ENCODE measurements at regions not wholly inside any gene's neighbourhood (a gene's known extent, or its start where the extent isn't known, plus 50 kb on each side); places are given as distances from the start of the nearest gene placed in this dataset.
A peak's percentile ranks its signal among the peaks of the same experiment; 100 is the strongest.
"Not testable (repeated sequence)": the region's sequence is repeated elsewhere in the genome, so short reads cannot be mapped to it uniquely, and the experiment has no call there.

DNA sequence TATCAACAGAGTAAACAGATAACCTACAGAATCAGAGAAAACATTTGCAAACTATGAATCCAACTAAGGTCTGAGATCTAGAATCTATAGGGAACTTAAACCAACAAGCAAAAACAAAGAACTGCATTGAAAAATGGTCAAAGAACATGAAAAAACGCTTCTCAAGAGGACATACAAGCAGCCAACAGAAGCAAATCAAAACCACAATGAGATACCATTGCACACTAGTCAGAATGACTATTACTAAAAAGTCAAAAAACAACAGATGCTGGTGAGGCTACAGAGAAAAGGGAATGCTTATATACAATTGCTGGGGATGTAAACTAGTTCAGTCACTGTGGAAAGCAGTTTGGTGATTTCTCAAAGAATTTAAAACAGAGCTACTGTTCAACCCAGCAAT, 255.7 kb downstream of the TMEM47 start:
- no peak for DNase-seq

DNA sequence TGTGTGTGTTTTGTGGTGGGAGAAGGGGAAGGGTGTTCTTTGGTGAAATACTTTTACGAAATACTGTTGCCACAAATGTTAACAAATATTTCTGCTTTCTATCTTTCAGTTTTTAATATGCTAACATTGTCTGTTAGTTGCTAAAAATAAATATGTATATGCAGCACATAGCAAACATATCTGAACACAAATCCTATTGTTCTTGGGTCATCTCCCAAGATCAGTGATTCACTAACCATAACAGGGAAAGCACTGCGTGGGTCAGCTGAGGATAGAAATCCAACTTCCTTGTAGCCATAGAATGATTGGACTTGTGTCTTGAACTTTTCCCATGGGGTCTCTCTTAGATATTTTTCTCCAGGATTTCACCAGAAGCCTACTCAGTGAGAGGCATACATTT, 250.3 kb upstream of the FAM47A start:
- no peak for DNase-seq

DNA sequence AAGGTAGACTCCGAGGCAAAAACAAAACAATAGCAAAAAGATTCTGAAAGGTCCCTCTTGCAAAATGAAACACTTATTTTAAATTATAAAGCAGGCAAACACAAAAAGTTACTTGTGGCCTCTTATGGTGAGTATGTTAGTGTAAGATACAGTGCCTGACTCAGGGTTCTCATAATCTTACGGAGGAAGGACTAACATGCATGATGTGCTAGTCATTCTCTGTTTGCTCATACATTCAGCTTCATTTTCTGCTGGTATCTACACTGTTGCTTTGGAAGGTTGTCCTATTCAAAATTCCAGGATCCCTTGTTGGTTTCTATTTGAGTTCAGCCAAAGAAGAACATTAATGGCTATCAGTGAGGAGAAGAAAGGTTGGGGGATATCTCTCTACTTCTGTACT, 249.1 kb upstream of the FAM47A start:
- no peak for DNase-seq

DNA sequence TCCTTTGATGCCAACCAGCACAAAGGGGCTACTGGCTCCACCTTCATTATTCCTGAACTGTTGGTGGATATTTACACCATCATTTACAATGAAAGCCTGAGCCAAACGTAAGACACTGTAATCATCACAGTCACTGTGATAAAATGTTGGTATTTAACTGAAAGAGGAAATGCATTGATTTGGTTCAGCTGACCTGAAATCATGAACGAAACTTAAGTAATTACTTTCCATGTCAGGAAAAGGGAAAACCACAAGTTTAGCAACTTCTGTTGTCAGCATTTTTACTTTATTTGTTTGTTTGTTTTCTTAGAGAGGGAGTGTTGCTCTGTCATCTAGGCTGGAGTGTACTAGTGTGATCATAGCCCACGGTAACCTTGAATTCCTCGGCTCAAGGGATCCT, 247.8 kb upstream of the FAM47A start:
- DNase-seq: no peak

DNA sequence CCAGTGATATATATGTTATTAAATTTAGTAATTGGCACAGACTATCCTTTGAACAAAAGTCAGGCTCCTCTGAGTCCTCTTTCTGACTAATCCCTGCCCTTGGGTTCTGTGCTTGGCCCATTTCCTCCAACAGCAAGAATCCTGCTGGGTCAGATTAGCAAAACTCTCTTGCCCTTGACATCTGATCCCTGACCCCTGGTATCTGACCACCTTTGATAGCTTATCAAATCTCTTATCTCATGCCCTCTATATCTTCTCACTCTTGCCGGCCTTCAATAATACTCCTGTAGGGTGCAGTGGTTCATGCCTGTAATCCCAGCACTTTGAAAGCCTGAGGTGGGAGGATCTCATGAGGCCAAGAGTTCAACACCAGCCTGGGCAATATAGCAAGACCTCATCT, 245.5 kb upstream of the FAM47A start:
- DNase-seq: no peak

DNA sequence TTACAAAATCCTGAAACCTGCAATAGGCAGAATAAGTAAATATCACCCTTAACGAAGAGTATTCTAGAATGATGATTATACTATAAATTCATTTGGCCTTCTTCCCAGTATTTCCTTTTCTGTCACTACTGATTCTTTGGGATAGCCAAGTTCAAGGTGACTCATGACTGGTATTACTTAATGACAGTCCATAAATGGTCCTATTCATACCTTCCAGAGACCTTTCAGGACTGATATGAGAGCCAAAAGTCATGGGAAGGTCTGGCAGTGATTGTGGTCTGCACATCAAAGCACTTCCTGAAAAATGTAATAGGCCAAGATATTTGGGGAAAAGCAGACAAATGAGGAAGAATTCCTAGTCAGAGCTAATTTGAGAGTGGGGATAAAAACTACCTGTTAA, 239.6 kb upstream of the FAM47A start:
- no peak for DNase-seq

DNA sequence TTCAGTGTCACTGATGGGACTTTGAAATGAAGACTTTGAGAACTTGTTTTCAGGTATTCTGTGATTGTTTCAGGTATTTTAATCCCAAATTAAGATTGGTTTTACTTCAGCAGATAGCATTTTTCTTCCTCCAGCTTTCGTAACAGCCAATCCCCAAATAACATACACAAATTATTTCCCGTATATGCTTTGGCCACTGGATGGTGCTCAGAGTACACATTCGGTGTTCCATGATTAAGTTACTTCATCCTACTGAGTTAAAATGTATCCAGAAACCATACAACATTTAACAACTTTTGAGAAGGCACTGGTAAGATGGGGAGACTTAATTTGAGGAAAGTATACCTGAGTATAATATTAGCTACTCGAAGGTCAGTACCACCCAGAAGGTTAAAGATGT, 233.4 kb upstream of the FAM47A start:
- DNase-seq: peak; percentile 3

DNA sequence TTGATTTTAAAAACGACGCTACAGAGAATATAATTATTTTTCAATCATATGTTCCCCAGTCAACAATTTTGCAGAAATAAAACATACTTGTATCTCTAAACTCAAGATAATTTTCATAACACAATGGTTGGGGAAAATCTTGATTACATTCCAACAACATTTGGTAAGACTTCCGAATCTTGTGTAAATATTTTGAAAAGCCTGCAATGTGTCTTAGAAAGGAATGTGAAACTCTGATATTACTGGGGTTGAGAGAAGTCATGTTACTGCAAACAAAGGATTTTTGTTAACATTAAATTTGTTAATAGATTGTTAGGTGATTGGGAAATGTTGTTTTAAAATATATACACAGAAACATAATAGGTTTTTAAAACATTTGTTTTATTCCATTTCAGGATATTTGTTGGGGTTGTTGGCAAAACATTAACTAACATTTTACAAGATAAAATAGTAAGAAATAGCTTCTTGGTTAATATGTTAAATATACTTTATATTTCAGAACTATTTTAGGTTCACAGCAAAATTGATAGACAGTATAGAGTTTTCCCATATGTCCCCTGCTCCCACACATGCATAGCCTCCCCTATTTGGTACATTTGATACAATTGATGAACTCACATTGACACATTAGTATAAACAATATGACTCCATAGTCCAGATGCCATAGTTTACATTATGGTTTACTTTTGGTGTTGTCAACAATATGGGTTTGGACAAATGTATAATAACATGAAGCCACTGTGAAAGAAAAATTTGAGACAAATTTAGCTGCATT, 218.6 kb upstream of the FAM47A start:
- DNase-seq: no peak

DNA sequence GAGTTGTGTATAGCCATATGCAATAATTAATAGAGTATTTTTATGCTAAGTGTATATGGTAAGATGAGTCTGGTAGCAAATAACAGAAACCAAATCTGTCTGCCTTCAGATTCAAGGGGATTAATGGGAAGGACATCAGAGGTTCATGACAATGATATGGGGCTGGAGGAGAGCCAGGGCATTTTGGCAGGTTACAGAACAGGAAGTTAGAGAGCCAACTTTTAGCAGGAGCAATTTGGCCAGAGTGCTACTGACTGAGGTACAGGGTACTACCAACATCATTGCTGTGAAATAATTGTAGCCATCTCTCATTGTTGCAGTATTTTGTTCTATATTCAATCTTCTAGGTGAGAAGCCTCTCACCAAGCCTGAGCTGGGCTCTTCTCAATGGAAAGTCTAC, 210.9 kb upstream of the FAM47A start:
- no peak for DNase-seq

DNA sequence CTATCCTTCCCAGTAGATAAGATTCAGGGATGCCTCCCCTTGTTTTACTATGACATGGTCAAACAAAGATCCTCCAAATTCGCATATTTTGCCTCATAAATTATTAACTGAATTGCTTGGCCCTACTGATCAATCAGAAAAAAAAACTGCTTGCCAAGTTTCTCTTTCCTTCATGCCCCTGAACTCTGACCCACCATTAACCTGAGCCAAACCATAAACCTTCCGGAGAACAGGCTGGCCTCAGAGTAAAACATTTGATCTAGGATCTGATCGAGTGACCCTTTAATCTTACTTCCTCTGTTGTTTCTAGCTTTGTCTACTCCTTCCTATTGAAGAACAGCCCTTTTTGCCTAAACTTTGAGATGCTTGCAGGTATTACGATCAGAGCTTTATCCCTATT, 209.7 kb upstream of the FAM47A start:
- no peak for DNase-seq

DNA sequence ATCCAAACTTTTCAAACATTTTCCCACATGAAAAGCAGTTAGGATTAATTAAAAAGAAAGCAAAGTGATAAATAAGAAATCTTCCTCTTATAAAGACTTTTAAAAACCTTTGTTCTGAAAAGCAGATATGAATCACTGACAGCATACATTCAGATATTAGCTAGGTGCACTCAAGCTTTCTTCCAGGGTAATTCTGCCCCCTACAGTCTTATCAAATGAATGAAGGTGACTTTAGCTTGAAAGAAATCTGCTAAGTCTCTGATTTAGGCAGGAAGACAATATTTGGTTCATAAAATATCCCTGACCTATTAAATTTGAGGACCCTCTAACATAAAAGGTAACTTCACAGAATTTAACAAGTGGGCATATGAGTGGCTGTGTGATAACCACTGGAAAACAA, 209.1 kb upstream of the FAM47A start:
- peak; percentile 3 for DNase-seq

DNA sequence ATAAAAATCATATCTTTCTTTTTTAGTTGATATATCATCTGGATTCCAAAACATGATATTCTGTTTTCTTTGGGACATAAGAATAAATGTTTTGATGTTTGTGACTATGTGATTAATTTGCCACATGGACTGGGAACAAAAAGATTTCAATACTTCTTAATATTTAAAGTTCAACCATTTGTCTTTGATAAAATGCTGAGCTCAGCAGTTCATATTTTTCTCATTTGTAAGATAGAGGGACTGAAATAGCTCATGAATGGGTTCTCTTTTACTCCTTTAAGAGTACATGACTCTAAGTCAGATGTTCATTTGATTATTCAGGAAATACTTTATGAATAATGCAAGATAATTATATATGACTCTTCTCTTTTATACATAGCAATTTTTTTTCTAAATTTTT, 205.9 kb upstream of the FAM47A start:
- no peak for DNase-seq

DNA sequence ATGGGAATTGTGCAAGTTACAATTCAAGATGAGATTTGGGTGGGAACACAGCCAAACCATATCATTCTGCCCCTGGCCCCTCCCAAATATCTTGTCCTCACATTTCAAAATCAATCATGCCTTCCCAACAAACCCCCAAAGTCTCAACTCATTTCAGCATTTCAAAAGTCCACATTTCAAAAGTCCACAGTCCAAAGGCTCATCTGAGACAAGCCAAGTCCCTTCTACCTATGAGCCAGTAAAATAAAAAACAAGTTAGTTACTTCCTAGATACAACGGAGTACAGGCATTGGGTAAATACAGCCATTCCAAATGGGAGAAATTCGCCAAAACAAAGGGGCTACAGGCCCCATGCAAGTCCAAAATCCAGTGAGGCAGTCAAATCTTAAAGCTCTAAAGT, 203.3 kb upstream of the FAM47A start:
- DNase-seq: not testable (repeated sequence)

DNA sequence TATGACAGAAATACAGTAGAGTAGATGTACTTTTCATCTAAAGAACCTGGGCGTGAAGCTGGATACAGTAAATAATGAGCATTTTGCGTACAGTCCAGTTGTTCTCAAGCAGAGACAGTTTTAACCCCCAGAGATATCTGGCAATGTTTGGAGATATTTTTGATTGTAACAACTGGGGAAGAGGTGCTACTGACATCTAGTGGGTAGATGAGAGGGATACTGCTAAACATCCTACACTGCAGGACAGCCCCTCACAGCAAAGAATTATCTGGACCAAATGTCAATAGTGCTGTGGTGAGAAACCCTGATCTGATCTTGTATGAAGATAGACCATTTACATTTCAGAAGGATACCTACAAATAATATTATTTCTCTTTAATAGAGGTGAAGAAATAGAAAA, 200.2 kb upstream of the FAM47A start:
- DNase-seq: no peak

DNA sequence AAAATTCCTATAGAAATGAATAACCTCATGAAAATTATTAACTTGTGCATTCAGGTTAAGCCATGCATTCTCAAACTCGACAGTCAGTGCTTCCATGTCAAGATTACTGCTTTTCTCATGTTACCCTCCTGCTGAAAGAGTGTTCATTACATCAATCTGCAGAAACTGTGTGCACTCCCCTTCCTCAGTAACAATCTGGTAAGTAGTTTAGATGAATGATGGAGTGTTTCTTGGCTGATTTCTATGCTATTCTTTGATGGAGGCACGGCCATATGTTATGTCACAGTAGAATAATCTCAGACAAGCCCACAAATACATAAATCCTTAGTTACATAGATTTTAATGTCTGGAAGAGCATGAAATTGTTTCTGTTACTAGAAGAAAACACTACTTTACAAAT, 193.3 kb upstream of the FAM47A start:
- no peak for DNase-seq

DNA sequence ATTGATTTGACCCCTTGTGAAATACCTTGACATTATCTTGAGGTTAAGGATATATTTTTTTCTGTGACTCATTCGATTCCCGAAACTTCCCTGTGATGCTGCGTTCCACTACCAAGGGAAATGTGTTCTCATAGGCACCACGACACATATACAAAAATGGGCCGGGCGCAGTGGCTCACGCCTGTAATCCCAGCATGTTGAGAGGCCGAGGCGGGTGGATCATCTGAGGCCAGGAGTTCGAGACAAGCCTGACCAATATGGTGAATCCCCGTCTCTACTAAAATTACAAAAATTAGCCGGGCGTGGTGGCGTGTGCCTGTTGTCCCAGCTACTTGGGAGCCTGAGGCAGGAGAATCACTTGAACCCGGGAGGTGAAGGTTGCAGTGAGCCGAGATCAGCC, 188.3 kb upstream of the FAM47A start:
- DNase-seq: not testable (repeated sequence)

DNA sequence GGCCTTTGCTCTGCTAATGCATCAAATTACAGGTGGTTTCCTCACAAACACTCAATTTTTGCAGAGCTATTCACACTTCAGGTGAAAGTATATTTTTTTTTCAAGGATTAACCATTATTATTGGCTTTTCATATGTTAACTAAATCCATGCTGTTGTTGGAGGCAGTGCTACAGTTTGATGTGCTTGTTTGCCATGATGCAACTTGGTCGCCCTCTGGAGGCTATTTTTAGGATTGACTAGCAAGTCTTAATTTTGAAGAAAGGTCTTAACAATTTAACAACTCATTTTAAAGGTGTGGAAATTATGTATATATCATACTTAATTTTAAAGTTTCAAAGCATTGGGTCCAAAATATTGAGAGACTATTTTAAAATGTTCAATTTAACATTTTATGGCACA, 168.8 kb upstream of the FAM47A start:
- peak; percentile 17 for DNase-seq

DNA sequence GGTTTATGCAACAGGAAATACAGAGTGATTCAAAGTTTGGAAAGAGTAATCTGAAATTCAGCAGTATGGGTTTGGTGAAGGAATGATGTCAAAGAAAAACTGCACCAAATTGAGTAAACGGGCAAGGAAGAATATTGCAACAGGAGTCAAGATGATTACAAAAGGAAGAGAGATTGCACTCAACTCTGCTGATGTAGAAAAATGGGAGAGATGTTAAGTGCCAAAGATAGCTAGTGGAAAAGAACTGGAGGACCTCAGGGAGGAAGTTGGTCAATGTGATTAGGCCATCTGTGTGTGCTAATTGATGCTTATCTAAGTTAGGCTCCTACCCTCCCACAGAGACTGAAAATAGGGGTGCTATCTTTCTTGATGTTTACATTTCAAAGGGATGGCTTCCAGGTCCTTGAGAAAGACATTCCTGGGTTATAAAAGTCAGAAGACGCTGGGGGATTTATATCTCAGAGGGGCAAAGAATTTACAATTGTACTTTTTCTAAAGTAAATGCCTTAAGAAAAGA, 167.4 kb upstream of the FAM47A start:
- no peak for DNase-seq

DNA sequence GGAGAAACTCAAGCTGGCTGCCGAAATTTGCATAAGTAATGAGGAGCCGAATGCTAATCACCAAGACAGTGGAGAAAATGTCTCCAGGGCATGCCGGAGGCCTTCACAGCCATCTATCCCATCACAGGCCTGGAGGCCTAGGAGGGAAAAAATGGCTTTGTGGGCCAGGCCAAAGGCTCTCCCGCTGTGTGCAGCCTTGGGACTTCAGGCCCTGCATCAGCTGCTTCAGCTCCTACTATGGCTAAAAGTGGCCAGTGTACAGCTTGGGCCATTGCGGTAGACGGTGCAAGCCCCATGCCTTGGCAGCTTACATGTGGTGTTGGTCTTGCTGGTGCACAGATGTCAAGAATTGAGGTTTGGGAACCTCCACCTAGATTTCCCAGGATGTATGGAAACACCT, 162.6 kb upstream of the FAM47A start:
- no peak for DNase-seq

DNA sequence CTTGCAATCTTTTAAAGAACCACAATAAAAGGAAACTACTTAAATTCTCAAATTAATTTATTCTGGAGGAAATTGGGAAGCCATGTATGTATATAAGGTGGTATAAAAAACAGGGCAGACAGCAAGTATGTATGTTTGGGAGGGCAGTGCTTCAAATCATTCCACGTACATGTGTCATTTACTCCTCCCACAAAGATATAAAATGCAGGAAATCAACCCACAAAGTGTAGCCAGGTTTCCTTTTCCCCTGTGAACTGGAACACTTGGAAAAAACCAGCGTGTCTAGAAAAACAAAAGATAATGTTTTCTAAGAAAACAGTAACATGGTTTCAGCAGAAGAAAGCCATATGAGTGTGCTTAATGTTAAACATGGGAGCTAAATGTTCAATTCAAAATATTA, 156.7 kb upstream of the FAM47A start:
- no peak for DNase-seq

DNA sequence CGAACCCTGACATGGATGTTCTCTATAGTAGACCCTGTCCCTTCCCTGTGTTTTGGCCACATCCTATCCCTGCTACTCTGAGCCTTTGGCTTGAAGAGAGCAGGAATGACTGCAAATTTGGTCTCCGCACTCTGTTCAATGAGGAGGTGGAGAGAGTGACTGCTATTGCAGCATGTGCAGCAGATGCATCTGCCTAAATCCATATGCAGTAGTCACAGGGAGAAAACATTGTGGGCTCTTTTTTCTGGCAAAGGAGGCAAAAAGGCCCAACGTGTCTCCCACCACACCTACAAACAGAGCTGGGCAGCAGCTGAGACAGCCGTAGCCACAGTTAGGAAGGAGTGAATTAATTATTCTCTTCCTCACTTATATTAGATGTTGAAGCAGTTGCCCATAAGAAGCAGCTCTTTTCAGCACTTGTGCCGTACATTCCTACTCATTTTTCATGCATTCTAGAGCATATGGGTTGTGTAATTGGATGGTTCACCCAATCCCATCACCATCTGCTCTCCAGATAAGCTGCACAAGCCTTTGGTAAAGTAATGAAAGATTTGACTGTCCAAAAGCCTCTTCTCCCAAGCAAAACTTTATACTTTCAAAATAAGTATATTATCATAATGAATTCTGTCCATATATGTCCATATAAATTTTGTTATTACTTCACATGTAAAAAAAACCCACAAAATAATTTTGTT, 147.9 kb upstream of the FAM47A start:
- DNase-seq: no peak

DNA sequence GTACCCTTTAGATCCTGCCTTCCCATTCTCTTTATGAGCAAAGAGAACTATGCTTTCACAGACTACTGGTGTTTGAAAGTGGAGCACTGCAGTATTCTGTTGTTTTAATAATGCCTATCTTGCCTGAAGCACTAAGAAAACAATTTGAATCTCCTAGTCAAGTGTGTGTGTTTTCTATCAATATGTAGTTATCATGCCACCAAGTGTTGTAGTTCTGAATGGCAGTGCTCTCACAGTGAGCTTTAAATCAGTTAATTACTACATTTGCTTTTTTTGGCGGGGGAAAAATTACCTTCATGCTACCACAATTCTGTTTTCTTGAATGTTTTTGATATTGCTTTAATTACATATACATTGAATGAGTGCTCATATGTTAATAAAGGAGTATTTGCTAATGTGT, 143.6 kb upstream of the FAM47A start:
- peak; percentile 38 for DNase-seq

DNA sequence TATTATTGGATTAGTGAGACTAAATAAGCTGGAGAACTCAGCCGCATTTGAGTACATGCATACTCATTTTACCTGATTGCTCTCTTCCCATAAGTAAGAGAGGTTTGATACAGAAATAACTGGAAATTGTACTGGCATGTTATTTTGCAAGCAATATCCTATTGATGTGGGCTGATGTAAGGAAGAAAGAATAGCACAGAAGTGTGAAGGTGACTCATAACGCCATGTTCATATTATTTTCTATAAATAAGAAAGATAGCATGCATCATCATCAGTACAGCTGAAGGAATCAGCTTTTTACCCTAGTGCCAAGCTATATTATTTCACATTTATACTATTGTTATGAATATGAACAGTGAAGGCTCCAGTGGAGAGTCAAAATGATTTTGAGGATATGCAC, 138.3 kb upstream of the FAM47A start:
- DNase-seq: no peak

DNA sequence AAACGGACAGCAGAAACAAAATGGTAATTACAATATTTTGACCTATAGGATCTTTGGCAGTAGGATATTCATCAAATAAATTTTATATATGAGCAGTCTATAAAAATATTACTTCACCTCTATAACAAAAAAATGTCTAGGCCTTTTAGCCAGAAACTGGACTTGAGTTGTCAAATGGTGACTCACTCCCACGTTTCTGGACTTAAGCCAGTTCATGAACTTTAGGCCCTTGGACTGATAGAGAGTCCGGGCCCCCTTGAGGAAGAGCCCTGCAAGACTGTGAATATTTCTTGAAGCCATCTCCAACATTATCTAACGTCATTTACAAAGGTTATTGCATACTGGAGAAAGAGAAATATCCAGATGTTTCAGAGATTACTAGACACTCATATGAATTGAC, 106.8 kb upstream of the FAM47A start:
- no peak for DNase-seq

DNA sequence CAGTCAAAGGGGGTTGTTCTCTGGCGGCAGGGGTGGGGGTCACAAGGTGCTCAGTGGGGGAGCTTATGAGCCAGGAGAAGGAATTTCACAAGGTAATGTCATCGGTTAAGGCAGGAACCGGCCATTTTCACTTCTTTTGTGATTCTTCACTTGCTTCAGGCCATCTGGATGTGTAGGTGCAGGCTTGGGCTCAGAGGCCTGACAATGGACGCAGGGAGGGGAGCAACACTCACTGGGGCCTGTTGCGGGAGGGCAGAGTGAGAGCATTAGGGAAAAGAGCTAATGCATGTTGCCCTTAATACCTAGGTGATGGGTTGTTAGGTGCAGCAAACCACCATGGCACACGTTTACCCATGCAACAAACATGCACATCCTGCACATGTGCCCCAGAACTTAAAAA, 98.0 kb upstream of the FAM47A start:
- DNase-seq: not testable (repeated sequence)
